Upper lobe of right lung (tissue), 1 donor: ENCODE measurements at regions not wholly inside any gene's neighbourhood (a gene's known extent, or its start where the extent isn't known, plus 50 kb on each side); places are given as distances from the start of the nearest gene placed in this dataset.

Experiments used
- ATAC-seq: fragments of 200-7000 bp; cut with Tn5 transposase; one replicate; pipeline ENCODE4 v1.9.1; 2020; ENCODE audit warnings: mild to moderate bottlenecking, moderate library complexity
- DNase-seq: peaks from one replicate; pipeline ENCODE4 v3.0.0-alpha.2; 2020
- H3K27ac ChIP-seq: fragments of 200-600 bp; one replicate; pipeline ENCODE4 v1.8.0; 2022
- H3K27me3 ChIP-seq: fragments of 200-600 bp; one replicate; pipeline ENCODE4 v1.8.0; 2022; ENCODE audit warnings: mild to moderate bottlenecking
- H3K36me3 ChIP-seq: fragments of 200-600 bp; one replicate; pipeline ENCODE4 v1.8.0; 2022
- H3K4me1 ChIP-seq: fragments of 200-600 bp; one replicate; pipeline ENCODE4 v1.8.0; 2022
- H3K4me3 ChIP-seq: fragments of 200-600 bp; one replicate; pipeline ENCODE4 v1.8.0; 2022; ENCODE audit warnings: mild to moderate bottlenecking
- H3K9me3 ChIP-seq: fragments of 200-600 bp; one replicate; pipeline ENCODE4 v1.8.0; 2022
- CTCF ChIP-seq: fragments of 200-600 bp; IDR thresholded peaks from one replicate; pipeline ENCODE4 v1.8.0; 2022; ENCODE audit warnings: antibody characterized with exemption
- intact Hi-C: fragments of 100-400 bp; cut with DNase I; formaldehyde crosslinking; loops from one replicate; pipeline ENCODE4 v1.11.0; 2022
- donor health status: DM: no; HTN: yes; CAD: no; lungs with severe emphysema.

GRCh38 chr13:105509981-105510762 lies 1025.3 kb downstream of the EFNB2 start:
- no peak for ATAC-seq

GRCh38 chr13:105506463-105506862 lies 1029.0 kb downstream of the EFNB2 start:
- H3K27me3 ChIP-seq = no peaks in the 10 kb centered on the region
- no peaks in the 10 kb centered on the region for H3K4me1 ChIP-seq
- DNase-seq (no peak), ATAC-seq (no peak)
- intact Hi-C loops = no loop called here
- no peaks in the 10 kb centered on the region for H3K36me3 ChIP-seq
- H3K27ac ChIP-seq = no peak overlapping the region
- no peak for TF ChIP-seq CTCF
- no peak overlapping the region for H3K4me3 ChIP-seq
- H3K9me3 ChIP-seq = no peaks in the 10 kb centered on the region

More at GRCh38 chr13:105509981-105510762, 1025.3 kb downstream of the EFNB2 start:
- Histone ChIP-seq H3K9me3 (no peaks in the 10 kb centered on the region), H3K4me3 (no peak overlapping the region), H3K27ac (no peak overlapping the region), H3K36me3 (no peaks in the 10 kb centered on the region), H3K4me1 (no peaks in the 10 kb centered on the region), H3K27me3 (no peaks in the 10 kb centered on the region)
- TF ChIP-seq CTCF = no peak
- no peak for DNase-seq
- intact Hi-C loops = no loop called here

- ATAC-seq (no peak), DNase-seq (no peak)
- intact Hi-C loops = no loop called here
- Histone ChIP-seq H3K9me3 (no peaks in the 10 kb centered on the region), H3K27me3 (no peaks in the 10 kb centered on the region), H3K27ac (no peak overlapping the region), H3K36me3 (no peaks in the 10 kb centered on the region), H3K4me1 (no peaks in the 10 kb centered on the region), H3K4me3 (no peak overlapping the region)
- TF ChIP-seq CTCF = no peak
Observed at GRCh38 chr13:105502193-105502592, 1033.3 kb downstream of the EFNB2 start.

GRCh38 chr13:105497597-105497996 lies 1037.9 kb downstream of the EFNB2 start:
- no peak for DNase-seq
- peak; percentile 65 for ATAC-seq
- TF ChIP-seq CTCF = no peak

GRCh38 chr13:105492216-105492615 lies 1043.2 kb downstream of the EFNB2 start:
- DNase-seq (no peak), ATAC-seq (no peak)
- intact Hi-C loops = no loop called here
- Histone ChIP-seq H3K36me3 (no peaks in the 10 kb centered on the region), H3K4me3 (no peak overlapping the region), H3K9me3 (no peaks in the 10 kb centered on the region), H3K27me3 (no peaks in the 10 kb centered on the region), H3K4me1 (no peaks in the 10 kb centered on the region), H3K27ac (no peak overlapping the region)
- no peak for TF ChIP-seq CTCF

More at GRCh38 chr13:105497597-105497996, 1037.9 kb downstream of the EFNB2 start:
- no peaks in the 10 kb centered on the region for H3K9me3 ChIP-seq
- no peaks in the 10 kb centered on the region for H3K4me1 ChIP-seq
- H3K4me3 ChIP-seq = no peak overlapping the region
- no peak overlapping the region for H3K27ac ChIP-seq
- H3K27me3 ChIP-seq = no peaks in the 10 kb centered on the region
- intact Hi-C loops = no loop called here
- no peaks in the 10 kb centered on the region for H3K36me3 ChIP-seq
